Endothelial cell of hepatic sinusoid (primary cell): ENCODE measurements at regions not wholly inside any gene's neighbourhood (a gene's known extent, or its start where the extent isn't known, plus 50 kb on each side); places are given as distances from the start of the nearest gene placed in this dataset.

Source experiments
- in situ Hi-C: cut with HindIII; loops from 2 replicates; pipeline ENCODE4 v1.10.0; 2017; ENCODE audit warnings: low sequenced_read_pairs

DNA sequence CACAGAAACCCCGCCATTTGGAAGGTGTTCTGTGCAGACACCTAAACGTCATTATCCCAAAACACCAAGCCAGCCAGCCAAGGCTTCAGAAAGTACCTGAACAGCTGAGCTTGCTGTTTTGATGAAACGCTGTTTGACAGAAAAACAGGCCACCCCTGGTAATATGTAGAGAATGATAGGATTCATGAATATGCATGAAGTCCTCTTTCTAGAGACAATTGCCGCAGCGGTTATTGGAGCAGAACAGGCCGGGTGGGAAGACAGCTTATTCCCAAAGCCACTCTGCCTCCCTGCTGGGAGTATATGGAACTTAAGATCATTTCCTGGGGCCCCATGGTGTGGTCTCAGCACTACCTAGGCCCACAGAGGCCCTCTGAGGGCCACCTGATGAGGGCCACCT, 229.5 kb downstream of the UQCRFS1 start:
- in situ Hi-C loops = loop anchor here (5.0 kb wide), 1 partner anchor 61 kb away; no protein-coding TSS in a partner anchor

DNA sequence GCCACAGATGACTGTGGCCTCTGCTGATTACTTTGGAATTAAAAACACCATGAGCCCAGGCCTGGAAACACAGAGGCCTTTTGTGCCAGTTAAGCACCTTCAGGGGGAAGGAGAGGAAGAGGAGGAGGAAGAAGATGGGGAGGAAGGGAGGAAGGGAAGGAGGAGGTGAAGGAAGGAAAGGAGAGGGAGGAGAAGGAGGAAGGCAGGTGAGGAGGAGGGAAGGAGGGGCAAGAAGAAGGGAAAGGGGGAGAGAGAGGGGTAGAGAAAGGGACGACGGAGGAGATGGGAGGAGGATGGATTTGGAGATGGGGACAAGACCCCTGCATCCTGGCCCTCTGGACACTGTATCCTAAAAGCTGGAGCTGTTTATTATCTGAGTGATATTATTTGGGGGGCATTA, 231.0 kb downstream of the UQCRFS1 start:
- in situ Hi-C loops = loop anchor here (5.0 kb wide), 1 partner anchor 60 kb away; no protein-coding TSS in a partner anchor

DNA sequence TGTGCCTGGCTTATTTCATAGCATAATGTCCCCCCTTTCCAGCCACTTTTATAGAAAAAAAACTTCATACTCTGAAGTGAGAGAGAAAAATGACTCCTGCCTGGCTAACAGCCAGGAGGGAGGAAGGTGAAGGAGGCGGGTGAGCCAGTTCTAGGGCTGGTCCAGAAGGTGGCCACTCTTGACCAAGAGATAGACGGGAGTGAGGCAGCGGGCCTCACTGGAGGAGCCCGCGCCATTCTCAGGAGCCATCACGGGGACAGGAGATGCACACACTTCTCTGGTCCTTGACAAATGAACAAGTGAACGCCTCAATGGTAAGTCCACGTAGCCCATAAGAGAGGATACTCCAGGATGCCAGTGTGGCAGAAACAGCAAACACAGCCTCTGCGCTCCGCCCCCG, 231.4 kb downstream of the UQCRFS1 start:
- in situ Hi-C loops = loop anchor here (5.0 kb wide), 1 partner anchor 59 kb away; no protein-coding TSS in a partner anchor

DNA sequence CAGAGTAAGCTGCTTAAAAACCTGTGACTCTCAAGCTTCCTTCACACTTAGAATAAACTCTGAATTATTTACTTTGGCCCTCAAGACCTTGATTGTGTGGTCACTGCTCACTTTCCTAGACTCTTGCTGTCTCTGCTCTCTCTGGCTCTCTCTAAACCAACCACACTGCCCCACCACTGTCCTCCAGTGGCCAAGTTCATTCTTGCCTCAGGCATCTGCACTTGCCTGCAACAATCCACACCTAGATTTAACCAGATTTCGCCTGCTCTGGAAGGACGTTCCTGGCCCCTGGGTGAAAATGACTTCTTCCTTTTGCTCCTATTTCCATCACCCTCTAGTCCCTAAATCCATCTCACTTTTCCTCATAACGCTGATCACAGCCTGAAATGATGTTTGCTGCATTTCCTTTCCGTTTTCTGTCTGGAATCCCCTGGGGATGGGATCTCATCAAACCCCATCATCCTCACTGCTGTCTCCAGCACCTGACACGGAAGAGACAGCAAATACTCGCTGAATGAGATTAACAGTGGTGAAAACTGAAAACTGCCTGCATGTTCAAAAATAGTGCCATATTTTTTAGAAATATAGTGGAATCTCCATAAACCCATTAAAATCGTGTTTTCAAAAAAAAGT, 232.6 kb downstream of the UQCRFS1 start:
- in situ Hi-C loops = loop anchor here (5.0 kb wide), 1 partner anchor 58 kb away; no protein-coding TSS in a partner anchor

DNA sequence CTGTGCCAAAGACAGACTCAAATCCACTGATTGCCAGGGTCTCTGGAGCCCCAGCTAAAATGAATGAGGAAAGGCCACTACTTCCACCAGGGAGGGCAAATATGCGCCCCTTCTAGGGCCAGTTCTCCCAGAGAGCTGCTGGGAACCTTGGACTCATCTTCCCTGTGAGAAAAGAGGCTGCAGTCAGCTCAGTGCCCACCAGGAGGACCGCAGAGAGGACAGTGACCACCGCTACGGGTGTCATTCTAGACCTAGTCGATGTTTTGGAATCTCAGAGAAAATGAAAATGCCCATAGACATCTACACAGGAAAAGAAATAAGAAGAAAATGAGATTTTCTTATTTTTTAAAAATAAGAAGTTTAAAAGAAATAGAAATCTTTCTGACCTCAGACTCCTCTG, 235.1 kb downstream of the UQCRFS1 start:
- in situ Hi-C loops = no loop called here

DNA sequence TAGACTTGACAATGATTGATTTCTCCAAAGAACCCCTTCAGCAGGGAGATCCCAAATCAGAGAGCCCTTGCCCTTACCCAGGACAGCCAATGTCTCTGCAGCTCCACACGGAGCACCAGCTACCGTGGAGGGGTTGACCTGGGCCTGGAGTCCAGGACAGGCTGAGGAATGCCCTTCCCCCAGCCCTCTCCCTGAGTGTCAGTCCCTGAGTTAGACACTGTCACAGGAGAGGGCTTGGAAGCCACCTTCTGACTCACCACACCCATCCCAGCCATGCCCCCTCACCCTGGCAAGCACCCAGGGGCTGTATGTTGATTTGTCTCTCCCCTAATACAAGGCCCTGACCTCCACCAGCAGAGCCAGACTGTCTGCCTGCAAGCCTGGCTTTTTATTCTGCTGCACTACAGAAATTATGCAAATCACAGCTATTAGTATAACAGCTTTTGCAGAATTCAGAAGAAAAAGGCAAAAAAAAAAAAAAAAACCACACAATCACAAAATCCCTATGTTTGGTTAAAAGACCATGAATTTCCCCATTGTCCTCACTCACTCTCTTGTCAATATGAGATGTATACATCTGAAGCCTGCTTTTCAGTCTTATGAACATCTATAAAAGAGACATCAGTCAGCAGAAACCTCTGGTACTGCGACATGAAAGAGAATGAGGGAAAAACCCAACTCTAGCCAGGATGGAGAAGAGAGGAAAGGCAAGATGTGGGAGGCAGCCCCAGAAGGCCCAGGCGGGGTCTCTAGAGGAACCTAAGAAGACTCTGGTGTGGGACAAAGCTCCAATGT, 240.7 kb downstream of the UQCRFS1 start:
- in situ Hi-C loops = no loop called here

DNA sequence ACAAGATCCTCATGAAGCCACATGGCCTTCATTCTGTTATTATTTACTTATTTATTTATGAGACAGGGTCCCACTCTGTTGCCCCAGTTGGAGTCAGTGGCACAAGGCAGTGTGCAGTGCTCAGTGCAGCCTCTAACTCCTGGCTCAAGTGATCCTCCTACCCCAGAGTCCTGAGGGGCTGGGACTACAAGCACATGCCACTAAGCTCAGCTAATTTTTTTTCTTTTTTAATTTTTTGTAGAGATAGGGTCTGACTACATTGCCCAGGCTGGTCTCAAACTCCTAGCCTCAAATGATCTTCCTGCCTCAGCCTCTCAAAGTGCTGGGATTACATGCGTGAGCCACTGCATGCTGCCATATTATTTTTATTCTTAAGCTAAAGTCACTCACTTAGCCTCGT, 241.4 kb downstream of the UQCRFS1 start:
- in situ Hi-C loops = no loop called here

DNA sequence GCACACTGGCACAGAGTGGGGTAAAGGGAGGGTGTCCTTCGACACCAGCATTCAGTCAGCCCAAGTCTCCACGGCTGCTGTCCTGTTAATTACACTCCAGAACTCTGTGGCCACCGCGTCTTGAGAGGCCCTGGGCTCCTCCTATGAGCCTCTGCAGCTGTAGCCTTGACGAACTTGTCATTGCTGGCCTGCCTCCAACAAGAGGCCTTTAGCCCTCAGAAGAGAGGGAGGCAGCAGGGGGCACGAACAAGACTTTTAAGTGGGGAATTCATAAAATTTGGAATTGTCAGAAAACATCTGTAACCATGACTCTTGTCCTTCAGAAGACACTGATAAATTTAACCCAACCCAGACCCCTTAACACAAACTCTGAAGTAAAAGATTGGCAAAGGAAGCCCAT, 241.9 kb downstream of the UQCRFS1 start:
- in situ Hi-C loops = no loop called here

DNA sequence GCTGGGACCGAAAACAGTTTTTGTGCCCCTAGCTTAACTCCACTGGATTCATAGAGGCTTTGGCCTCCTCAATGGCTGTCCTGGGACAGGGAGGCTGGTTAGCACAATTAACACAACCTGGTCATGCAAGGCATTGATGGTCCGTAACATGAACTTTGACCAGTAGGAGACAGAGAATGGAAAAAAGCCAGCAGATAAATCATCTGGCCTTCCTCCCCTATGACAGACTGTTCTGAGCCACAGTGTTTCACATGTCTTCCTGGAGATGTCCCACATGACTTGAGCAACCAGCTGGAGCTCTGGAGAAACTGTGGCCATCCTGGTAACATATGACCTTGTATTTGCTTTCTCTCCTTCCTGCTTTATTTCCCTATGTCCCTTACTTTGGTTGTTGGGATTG, 244.2 kb downstream of the UQCRFS1 start:
- in situ Hi-C loops = no loop called here

DNA sequence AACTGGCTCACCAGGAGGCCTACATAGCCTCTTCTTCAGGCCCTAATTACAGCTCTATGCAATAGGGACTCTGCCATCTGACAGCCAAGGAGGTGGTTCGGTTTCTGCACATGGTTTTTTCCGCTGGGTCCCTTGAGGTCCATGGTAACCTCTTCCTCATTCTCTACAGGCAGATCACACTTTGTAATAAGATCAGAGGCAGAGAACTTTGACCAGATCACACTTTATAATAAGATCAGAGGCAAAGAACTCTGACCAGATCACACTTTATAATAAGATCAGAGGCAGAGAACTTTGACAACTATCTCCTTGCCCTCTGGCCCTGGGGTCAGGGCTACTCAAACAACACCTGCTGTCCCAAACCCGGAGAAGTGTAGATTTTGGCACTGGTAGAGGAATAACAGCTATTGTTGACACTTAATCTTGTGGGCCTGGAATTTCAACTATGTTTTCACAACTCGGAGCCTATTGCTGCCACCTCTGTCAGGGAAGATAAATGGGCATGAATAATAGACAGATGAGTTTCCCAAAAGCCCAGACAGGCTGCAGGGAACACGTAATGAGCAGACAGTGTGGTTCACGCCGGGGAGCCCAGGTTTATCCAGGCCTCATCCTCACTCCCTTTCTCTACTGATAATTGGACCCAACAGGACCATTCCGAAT, 246.1 kb downstream of the UQCRFS1 start:
- in situ Hi-C loops = no loop called here

DNA sequence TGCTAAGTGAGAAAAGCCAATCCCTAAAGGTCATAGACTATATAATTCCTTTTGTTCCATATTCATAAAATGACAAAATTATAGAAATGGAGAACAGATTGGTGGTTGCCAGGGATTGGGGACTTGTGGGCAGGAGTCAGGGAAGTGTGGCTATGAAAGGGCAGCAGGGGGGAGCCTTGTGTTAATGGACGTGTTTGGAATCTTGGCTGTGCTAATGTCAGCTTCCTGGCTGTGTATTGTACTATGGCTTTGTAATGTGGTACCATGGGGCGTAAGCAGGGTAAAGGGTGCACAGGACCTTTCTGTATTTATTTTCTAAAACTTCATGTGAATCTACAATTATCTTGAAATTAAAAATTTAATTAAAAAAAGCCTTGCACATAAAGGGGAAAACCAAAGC, 248.5 kb downstream of the UQCRFS1 start:
- in situ Hi-C loops = no loop called here

DNA sequence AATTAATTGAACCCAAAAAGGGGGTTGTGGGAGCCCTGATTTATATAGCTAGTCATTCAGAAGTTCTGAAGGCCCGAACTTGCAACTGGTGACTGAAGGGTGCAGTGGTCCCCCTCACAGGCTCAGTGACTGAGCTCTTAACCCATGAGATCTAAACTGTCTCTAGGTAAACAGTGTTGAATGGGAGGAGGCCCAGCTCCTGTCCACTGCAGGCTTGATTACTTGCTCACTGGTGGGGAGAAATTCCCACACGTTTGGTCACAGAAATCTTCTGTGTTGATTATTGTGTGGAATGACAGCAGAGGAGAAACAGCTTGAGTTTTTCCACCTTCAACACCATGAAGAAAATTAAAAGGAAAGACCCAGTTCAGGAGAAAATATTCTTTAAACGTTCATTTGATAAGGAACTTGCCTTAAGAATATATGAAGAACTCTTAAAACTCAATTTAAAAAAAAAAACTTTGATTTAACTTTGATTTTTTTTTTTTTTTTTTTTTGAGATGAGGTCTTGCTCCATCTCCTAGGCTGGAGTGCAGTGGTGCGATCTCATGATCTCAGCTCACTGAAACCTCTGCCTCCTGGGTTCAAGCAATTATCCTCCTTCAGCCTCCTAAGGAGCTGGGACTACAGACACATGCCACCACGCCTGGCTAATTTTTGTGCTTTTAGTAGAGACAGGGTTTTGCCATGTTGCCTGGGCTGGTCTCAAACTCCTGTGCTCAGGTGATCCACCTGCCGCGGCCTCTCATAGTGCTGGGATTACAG, 249.3 kb downstream of the UQCRFS1 start:
- in situ Hi-C loops = no loop called here

DNA sequence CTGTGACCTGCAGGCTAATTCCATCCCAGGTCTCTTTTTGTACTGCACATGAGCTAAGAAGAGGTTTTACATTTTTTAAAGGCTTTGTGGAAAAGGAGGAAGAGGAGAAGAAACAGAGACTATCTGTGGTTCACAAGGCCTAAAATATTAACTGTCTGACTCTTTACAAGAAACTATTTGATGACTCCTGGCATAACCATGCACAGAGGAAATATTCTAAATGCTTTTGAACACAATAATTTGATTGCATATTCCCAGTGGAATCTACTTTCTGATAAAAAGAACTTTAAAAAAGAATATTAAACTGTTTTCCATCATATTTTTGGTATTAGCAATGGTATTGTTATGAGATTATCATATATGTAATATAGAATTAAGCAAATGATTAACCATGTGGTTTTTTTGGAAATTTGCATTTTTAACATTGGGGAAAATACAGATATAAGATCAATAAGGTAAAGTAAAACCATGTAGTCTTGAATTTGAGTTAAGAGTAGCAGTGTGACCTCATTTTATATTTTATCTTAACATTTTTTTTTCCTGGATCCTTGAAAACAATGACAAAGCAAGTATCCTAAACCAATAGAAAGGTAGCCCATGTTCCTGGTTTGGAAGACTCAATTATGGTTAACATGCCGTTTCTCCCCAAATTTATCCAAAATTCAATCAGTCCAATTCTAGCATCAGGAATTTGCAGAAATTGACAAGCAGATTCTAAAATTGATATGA, 251.0 kb downstream of the UQCRFS1 start:
- in situ Hi-C loops = no loop called here

DNA sequence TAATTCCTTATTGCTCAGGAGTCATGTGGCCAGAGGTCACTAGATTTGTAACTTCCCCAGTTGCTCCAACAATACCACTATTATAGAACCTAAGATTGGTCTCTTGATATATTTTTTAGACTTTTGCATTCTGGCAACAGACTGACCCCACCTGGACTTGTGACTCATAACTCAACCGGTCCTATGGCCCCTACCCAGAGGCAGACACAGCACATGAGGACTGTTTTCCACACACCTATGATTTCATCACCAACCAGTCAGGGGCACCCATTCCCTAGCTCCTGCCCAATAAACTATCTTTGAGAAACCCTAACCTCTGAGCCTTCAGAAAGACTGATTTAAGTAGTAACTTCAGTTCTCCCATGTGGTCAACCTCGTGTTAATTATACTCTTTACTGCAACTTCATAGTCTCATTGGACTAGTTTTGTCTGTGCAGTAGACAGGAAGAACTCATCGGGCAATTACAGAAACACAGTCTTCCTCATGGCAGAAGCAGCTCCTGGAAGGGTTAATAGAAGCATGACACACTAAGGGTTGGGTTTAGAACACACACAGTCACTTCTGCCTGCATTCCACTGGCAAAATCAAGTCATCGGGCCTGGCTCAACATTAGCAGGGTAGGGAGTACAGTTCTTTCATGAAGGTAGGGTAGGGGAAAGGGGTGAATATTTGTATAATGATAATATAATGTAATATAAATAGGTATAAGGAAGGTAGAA, 251.8 kb downstream of the UQCRFS1 start:
- in situ Hi-C loops = no loop called here

DNA sequence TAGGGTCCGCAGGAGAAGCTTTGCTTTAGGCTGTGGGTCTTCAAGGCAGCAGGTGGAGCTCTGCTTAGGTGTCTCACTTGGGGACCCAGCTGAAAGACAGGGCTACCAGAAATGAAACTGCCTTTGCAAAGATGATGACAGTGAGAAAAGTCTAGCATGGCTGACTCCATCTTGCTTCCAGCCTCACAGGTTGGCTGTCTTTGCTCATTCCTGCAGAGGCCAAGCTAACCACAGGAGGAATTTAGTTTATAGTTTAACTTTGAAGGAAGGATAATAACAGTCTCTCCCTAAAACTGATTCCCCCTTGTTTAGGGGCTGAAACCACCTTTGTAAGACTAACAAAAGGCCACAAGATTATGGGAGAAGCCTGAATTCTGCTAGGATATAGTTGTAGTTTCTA, 252.4 kb downstream of the UQCRFS1 start:
- in situ Hi-C loops = no loop called here

DNA sequence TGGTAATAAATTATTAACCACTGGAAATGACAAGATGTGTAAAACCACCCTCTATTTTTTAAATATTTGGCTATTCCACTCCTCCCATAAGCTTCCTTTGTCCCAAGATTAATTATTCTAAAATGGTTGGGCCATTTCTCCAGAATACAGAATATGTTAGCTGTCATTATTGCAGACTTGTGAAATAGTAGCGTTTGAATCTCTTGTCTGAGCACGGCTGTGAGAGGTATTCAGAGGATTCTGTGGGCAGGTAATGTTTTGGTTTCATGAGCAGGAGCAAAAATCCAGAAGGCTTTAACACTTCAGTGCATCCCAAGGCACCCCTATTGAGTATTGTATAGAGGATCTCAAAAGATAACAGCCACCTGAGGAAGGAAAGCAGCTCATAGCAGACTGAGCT, 256.0 kb downstream of the UQCRFS1 start:
- in situ Hi-C loops = no loop called here

DNA sequence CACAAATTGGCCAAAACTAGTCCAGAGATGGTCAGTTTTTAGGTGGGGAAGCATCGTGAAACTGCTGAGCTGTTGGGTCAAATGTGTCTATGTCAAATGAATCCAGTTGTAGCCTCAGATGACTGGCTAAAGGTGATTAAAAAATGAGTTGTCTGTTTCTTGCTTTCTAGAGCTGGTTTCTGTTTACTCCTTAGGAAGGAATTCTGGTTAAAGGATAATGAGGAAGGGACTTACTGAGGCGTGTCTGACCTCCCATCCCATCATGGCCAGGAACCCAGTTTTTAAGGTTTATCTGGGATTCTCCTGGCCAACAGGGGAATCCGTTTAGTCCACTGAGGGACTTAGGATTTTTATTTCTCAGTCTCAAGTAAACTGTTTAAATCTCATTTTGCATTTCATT, 256.5 kb downstream of the UQCRFS1 start:
- in situ Hi-C loops = no loop called here

DNA sequence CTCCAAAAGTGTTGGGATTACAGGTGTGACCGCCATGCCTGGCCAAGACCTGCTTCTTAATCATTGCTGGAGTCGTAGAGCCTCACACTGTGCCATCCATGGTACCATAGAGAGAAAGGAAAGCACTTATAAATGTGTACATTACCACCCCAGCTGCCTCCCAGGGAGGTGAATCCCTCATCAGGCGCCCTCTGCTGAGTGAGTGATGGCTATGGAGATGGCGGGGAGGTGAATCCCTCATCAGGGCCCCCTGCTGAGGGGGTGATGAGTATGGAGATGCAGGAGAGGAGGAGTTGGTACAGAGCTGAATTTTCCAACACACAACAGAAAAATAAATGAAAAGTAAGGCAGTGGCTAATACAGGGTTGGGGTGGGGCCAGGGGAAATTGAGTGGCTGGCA, 263.4 kb downstream of the UQCRFS1 start:
- in situ Hi-C loops = no loop called here

DNA sequence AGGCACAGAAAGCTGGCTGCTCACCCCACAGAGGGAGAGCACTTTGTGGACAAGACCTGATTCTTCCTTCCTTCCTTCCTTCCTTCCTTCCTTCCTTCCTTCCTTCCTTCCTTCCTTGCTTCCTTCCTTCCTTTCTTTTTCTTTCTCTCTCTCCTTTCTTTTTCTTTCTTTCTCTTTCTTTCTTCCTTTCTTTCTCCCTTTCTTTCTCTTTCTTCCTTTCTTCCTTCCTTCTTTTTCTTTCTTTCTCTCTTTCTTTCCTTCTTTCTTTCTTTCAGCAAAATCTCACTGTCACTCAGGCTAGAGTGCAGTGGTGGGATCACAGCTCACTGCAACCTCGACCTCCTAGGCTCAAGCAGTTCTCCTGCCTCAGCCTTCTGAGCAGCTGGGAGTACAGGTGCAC, 263.9 kb downstream of the UQCRFS1 start:
- in situ Hi-C loops = no loop called here

DNA sequence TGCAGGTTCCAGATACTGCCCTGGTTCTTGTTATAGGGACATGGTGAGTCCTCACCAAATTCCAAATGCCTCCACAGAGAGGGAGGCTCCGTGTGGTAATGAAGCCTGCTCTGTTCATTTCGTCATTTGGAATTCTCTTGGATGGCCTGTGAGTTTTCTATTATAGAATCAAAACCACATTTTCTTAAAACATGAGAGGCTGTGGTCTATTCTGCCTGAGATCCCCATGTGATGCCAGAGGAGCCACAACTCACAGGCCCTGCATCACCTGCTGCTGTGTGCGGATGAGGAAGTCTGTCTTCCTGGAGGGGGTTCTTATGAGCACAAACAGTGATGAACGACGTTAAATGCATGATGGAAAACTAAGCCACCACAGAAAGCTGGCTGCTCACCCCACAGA, 264.4 kb downstream of the UQCRFS1 start:
- in situ Hi-C loops = no loop called here
